Activated naive CD4-positive, alpha-beta T cell treated with anti-CD3 and anti-CD28 coated beads for 36 hours (primary cell): ENCODE measurements at regions not wholly inside any gene's neighbourhood (a gene's known extent, or its start where the extent isn't known, plus 50 kb on each side); places are given as distances from the start of the nearest gene placed in this dataset.

Source experiments
- CTCF ChIA-PET: fragments of 350-600 bp; sonication (Branson Sonifier 250); formaldehyde crosslinking; loops from one replicate; lab custom pipeline; 2021; ENCODE audit warnings: antibody characterized with exemption; lab: Charles Lee
- DNase-seq: peaks from one replicate; pipeline ENCODE4 v3.0.0-alpha.2; 2020
- H3K27ac Mint-ChIP-seq: one replicate; pipeline ENCODE4 v1.8.0; 2021; ENCODE audit warnings: mild to moderate bottlenecking, mixed read lengths
- H3K27me3 Mint-ChIP-seq: one replicate; pipeline ENCODE4 v1.8.0; 2021; ENCODE audit warnings: low read depth, mixed read lengths
- H3K36me3 Mint-ChIP-seq: one replicate; pipeline ENCODE4 v1.8.0; 2021; ENCODE audit warnings: low read depth, mixed read lengths
- H3K4me1 Mint-ChIP-seq: one replicate; pipeline ENCODE4 v1.8.0; 2021; ENCODE audit warnings: low read depth, mixed read lengths
- H3K4me3 Mint-ChIP-seq: one replicate; pipeline ENCODE4 v1.8.0; 2021; ENCODE audit warnings: mild to moderate bottlenecking, moderate library complexity, mixed read lengths
- H3K9me3 Mint-ChIP-seq: one replicate; pipeline ENCODE4 v1.8.0; 2021; ENCODE audit warnings: mixed read lengths
- intact Hi-C: fragments of 100-400 bp; cut with micrococcal nuclease; formaldehyde crosslinking; loops from one replicate; pipeline ENCODE4 v1.15.1; 2023

- Mint-ChIP-seq H3K4me3 (no peak overlapping the region), H3K27me3 (no peaks in the 10 kb centered on the region), H3K27ac (no peak overlapping the region), H3K36me3 (no peaks in the 10 kb centered on the region), H3K4me1 (no peaks in the 10 kb centered on the region), H3K9me3 (peaks cover 11% of the 10 kb centered on the region)
- CTCF ChIA-PET = no interaction called here
- intact Hi-C loops = loop anchor here (10.0 kb wide), 1 partner anchor 1954 kb away; no protein-coding TSS in a partner anchor
- no peak for DNase-seq
Measured at GRCh38 chr14:27410981-27411380, 813.1 kb upstream of the NOVA1 start.

GRCh38 chr14:27427796-27428195, 830.0 kb upstream of the NOVA1 start:
- no peaks in the 10 kb centered on the region for H3K4me1 Mint-ChIP-seq
- no peaks in the 10 kb centered on the region for H3K36me3 Mint-ChIP-seq
- intact Hi-C loops = no loop called here
- H3K4me3 Mint-ChIP-seq = no peak overlapping the region
- no peak for DNase-seq
- no peak overlapping the region for H3K27ac Mint-ChIP-seq
- H3K27me3 Mint-ChIP-seq = no peaks in the 10 kb centered on the region
- H3K9me3 Mint-ChIP-seq = peaks cover 3% of the 10 kb centered on the region
- CTCF ChIA-PET = interaction anchor here (0.6 kb wide), 1 partner anchor 762 kb away, joined by 3 read pairs; no protein-coding TSS in a partner anchor

GRCh38 chr14:27435923-27436670, 838.3 kb upstream of the NOVA1 start:
- DNase-seq = no peak
- no peaks in the 10 kb centered on the region for H3K27me3 Mint-ChIP-seq
- no peak overlapping the region for H3K27ac Mint-ChIP-seq
- peaks cover 1% of the 10 kb centered on the region for H3K36me3 Mint-ChIP-seq
- CTCF ChIA-PET = no interaction called here
- H3K4me3 Mint-ChIP-seq = no peak overlapping the region
- H3K9me3 Mint-ChIP-seq = peaks cover 12% of the 10 kb centered on the region
- no peaks in the 10 kb centered on the region for H3K4me1 Mint-ChIP-seq
- intact Hi-C loops = no loop called here

GRCh38 chr14:27484633-27485032, 886.8 kb upstream of the NOVA1 start:
- no peak overlapping the region for H3K27ac Mint-ChIP-seq
- intact Hi-C loops = no loop called here
- no peak for DNase-seq
- H3K27me3 Mint-ChIP-seq = no peaks in the 10 kb centered on the region
- no peaks in the 10 kb centered on the region for H3K36me3 Mint-ChIP-seq
- H3K4me3 Mint-ChIP-seq = no peak overlapping the region
- peaks cover 2% of the 10 kb centered on the region for H3K9me3 Mint-ChIP-seq
- CTCF ChIA-PET = no interaction called here
- H3K4me1 Mint-ChIP-seq = no peaks in the 10 kb centered on the region

- CTCF ChIA-PET = no interaction called here
- Mint-ChIP-seq H3K27me3 (no peaks in the 10 kb centered on the region), H3K27ac (no peak overlapping the region), H3K9me3 (peaks cover 2% of the 10 kb centered on the region), H3K4me3 (no peak overlapping the region), H3K4me1 (no peaks in the 10 kb centered on the region), H3K36me3 (no peaks in the 10 kb centered on the region)
- no peak for DNase-seq
- intact Hi-C loops = no loop called here
Measured at GRCh38 chr14:27485193-27485592, 887.4 kb upstream of the NOVA1 start.

GRCh38 chr14:27506272-27506671, 908.4 kb upstream of the NOVA1 start:
- no peaks in the 10 kb centered on the region for H3K4me1 Mint-ChIP-seq
- intact Hi-C loops = no loop called here
- no peak for DNase-seq
- H3K4me3 Mint-ChIP-seq = no peak overlapping the region
- H3K27ac Mint-ChIP-seq = no peak overlapping the region
- peaks cover 28% of the 10 kb centered on the region for H3K9me3 Mint-ChIP-seq
- CTCF ChIA-PET = no interaction called here
- no peaks in the 10 kb centered on the region for H3K36me3 Mint-ChIP-seq
- no peaks in the 10 kb centered on the region for H3K27me3 Mint-ChIP-seq

GRCh38 chr14:27528328-27528727, 930.5 kb upstream of the NOVA1 start:
- CTCF ChIA-PET = no interaction called here
- H3K27me3 Mint-ChIP-seq = no peaks in the 10 kb centered on the region
- no peaks in the 10 kb centered on the region for H3K4me1 Mint-ChIP-seq
- no peak overlapping the region for H3K4me3 Mint-ChIP-seq
- intact Hi-C loops = no loop called here
- H3K36me3 Mint-ChIP-seq = no peaks in the 10 kb centered on the region
- H3K27ac Mint-ChIP-seq = no peak overlapping the region
- H3K9me3 Mint-ChIP-seq = peaks cover 16% of the 10 kb centered on the region
- DNase-seq = no peak

- no peak overlapping the region for H3K4me3 Mint-ChIP-seq
- no peak for DNase-seq
- no peaks in the 10 kb centered on the region for H3K4me1 Mint-ChIP-seq
- H3K36me3 Mint-ChIP-seq = no peaks in the 10 kb centered on the region
- CTCF ChIA-PET = no interaction called here
- no peaks in the 10 kb centered on the region for H3K27me3 Mint-ChIP-seq
- intact Hi-C loops = no loop called here
- H3K9me3 Mint-ChIP-seq = peaks cover 11% of the 10 kb centered on the region
- no peak overlapping the region for H3K27ac Mint-ChIP-seq
Measured at GRCh38 chr14:27536748-27537147, 938.9 kb upstream of the NOVA1 start.

- intact Hi-C loops = no loop called here
- no peak overlapping the region for H3K27ac Mint-ChIP-seq
- no peaks in the 10 kb centered on the region for H3K27me3 Mint-ChIP-seq
- no peak overlapping the region for H3K4me3 Mint-ChIP-seq
- CTCF ChIA-PET = interaction anchor here (0.5 kb wide), 1 partner anchor 136 kb away, joined by 3 read pairs; no protein-coding TSS in a partner anchor
- H3K4me1 Mint-ChIP-seq = no peaks in the 10 kb centered on the region
- H3K36me3 Mint-ChIP-seq = no peaks in the 10 kb centered on the region
- H3K9me3 Mint-ChIP-seq = peaks cover 8% of the 10 kb centered on the region
- DNase-seq = no peak
Measured at GRCh38 chr14:27546111-27546510, 948.3 kb upstream of the NOVA1 start.

GRCh38 chr14:27553790-27554189, 956.0 kb upstream of the NOVA1 start:
- Mint-ChIP-seq H3K27ac (no peak overlapping the region), H3K27me3 (no peaks in the 10 kb centered on the region), H3K9me3 (peaks cover 13% of the 10 kb centered on the region), H3K4me3 (no peak overlapping the region), H3K4me1 (no peaks in the 10 kb centered on the region), H3K36me3 (no peaks in the 10 kb centered on the region)
- intact Hi-C loops = no loop called here
- CTCF ChIA-PET = interaction anchor here (0.6 kb wide), 1 partner anchor 393 kb away, joined by 3 read pairs; no protein-coding TSS in a partner anchor
- no peak for DNase-seq

GRCh38 chr14:27557445-27557844, 959.6 kb upstream of the NOVA1 start:
- H3K27ac Mint-ChIP-seq = no peak overlapping the region
- H3K27me3 Mint-ChIP-seq = no peaks in the 10 kb centered on the region
- intact Hi-C loops = no loop called here
- CTCF ChIA-PET = no interaction called here
- no peaks in the 10 kb centered on the region for H3K4me1 Mint-ChIP-seq
- H3K36me3 Mint-ChIP-seq = no peaks in the 10 kb centered on the region
- H3K9me3 Mint-ChIP-seq = peaks cover 8% of the 10 kb centered on the region
- no peak for DNase-seq
- H3K4me3 Mint-ChIP-seq = no peak overlapping the region

GRCh38 chr14:27559848-27560247, 962.0 kb upstream of the NOVA1 start:
- CTCF ChIA-PET = no interaction called here
- DNase-seq = no peak

GRCh38 chr14:27566843-27567382, 969.1 kb upstream of the NOVA1 start:
- H3K27me3 Mint-ChIP-seq = no peaks in the 10 kb centered on the region
- H3K4me3 Mint-ChIP-seq = no peak overlapping the region
- no peak for DNase-seq
- no peaks in the 10 kb centered on the region for H3K36me3 Mint-ChIP-seq
- H3K4me1 Mint-ChIP-seq = no peaks in the 10 kb centered on the region
- H3K27ac Mint-ChIP-seq = no peak overlapping the region
- CTCF ChIA-PET = no interaction called here
- intact Hi-C loops = no loop called here
- H3K9me3 Mint-ChIP-seq = peaks cover 2% of the 10 kb centered on the region

More at GRCh38 chr14:27559848-27560247, 962.0 kb upstream of the NOVA1 start:
- no peak overlapping the region for H3K27ac Mint-ChIP-seq
- H3K4me1 Mint-ChIP-seq = no peaks in the 10 kb centered on the region
- H3K9me3 Mint-ChIP-seq = peaks cover 8% of the 10 kb centered on the region
- no peak overlapping the region for H3K4me3 Mint-ChIP-seq
- no peaks in the 10 kb centered on the region for H3K27me3 Mint-ChIP-seq
- intact Hi-C loops = no loop called here
- no peaks in the 10 kb centered on the region for H3K36me3 Mint-ChIP-seq
